MM.1S (cell line): ENCODE measurements at regions not wholly inside any gene's neighbourhood (a gene's known extent, or its start where the extent isn't known, plus 50 kb on each side); places are given as distances from the start of the nearest gene placed in this dataset.

Source experiments
- DNase-seq: peaks from one replicate; pipeline ENCODE4 v3.0.0-alpha.2; 2015
- H2AFZ ChIP-seq: fragments of 300-600 bp; sonication (generic); 2 replicates; pipeline ENCODE4 v1.6.0; 2016; ENCODE audit warnings: antibody characterized with exemption, low read length
- H3F3A ChIP-seq: fragments of 300-600 bp; sonication (generic); 2 replicates; pipeline ENCODE4 v1.6.1; 2016; ENCODE audit warnings: mild to moderate bottlenecking, antibody characterized with exemption, low read length, moderate library complexity, mixed read lengths; ENCODE audit not compliant: insufficient read depth
- H3K27ac ChIP-seq: fragments of 300-600 bp; sonication (generic); 2 replicates; pipeline ENCODE4 v1.5.1; 2016; ENCODE audit warnings: mild to moderate bottlenecking, low read length
- H3K27me3 ChIP-seq: fragments of 300-600 bp; sonication (generic); replicated peaks from 2 replicates; pipeline ENCODE4 v1.6.0; 2016; ENCODE audit warnings: low read length; ENCODE audit not compliant: insufficient read depth
- H3K36me3 ChIP-seq: fragments of 300-600 bp; sonication (generic); replicated peaks from 2 replicates; pipeline ENCODE4 v1.6.1; 2016; ENCODE audit warnings: mild to moderate bottlenecking, low read length, mixed read lengths; ENCODE audit not compliant: insufficient read depth
- H3K4me1 ChIP-seq: fragments of 300-600 bp; sonication (generic); 2 replicates; pipeline ENCODE4 v1.6.1; 2016; ENCODE audit warnings: low read length, mixed read lengths
- H3K4me2 ChIP-seq: fragments of 300-600 bp; sonication (generic); 2 replicates; pipeline ENCODE4 v1.6.0; 2016; ENCODE audit warnings: low read depth, low read length
- H3K4me3 ChIP-seq: fragments of 300-600 bp; sonication (generic); 2 replicates; pipeline ENCODE4 v1.5.1; 2016; ENCODE audit warnings: low read length, mixed read lengths
- H3K79me2 ChIP-seq: fragments of 300-600 bp; sonication (generic); 2 replicates; pipeline ENCODE4 v1.6.1; 2016; ENCODE audit warnings: mixed run types, low read length, mixed read lengths
- H3K9ac ChIP-seq: fragments of 300-600 bp; sonication (generic); 2 replicates; pipeline ENCODE4 v1.6.1; 2016; ENCODE audit warnings: low read length, mixed read lengths
- H3K9me2 ChIP-seq: fragments of 300-600 bp; sonication (generic); replicated peaks from 2 replicates; pipeline ENCODE4 v1.6.1; 2016; ENCODE audit warnings: mild to moderate bottlenecking, low read length, mixed read lengths; ENCODE audit not compliant: insufficient read depth
- H3K9me3 ChIP-seq: fragments of 300-600 bp; sonication (generic); replicated peaks from 2 replicates; pipeline ENCODE4 v1.6.1; 2016; ENCODE audit warnings: mild to moderate bottlenecking, low read length, mixed read lengths; ENCODE audit not compliant: insufficient read depth
- H4K20me1 ChIP-seq: fragments of 300-600 bp; sonication (generic); 2 replicates; pipeline ENCODE4 v1.6.1; 2016; ENCODE audit warnings: mild to moderate bottlenecking, low read length, moderate library complexity, mixed read lengths; ENCODE audit not compliant: insufficient read depth
- EZH2 ChIP-seq: fragments of 300-600 bp; sonication (generic); optimal IDR thresholded peaks from 2 replicates; pipeline ENCODE3; 2017; ENCODE audit warnings: low read depth, mild to moderate bottlenecking, antibody characterized with exemption, low read length, mixed read lengths
- EZH2phosphoT487 ChIP-seq: fragments of 300-600 bp; sonication (generic); IDR thresholded peaks from 2 replicates; pipeline ENCODE4 v1.6.1; 2018; ENCODE audit warnings: antibody characterized with exemption, low read length
- TF ChIP-seq, protein P1 (sequence below): fragments of 300-600 bp; sonication (generic); IDR thresholded peaks from 2 replicates; pipeline ENCODE4 v1.5.1; 2016; ENCODE audit warnings: antibody characterized with exemption, low read length, mixed read lengths

DNA sequence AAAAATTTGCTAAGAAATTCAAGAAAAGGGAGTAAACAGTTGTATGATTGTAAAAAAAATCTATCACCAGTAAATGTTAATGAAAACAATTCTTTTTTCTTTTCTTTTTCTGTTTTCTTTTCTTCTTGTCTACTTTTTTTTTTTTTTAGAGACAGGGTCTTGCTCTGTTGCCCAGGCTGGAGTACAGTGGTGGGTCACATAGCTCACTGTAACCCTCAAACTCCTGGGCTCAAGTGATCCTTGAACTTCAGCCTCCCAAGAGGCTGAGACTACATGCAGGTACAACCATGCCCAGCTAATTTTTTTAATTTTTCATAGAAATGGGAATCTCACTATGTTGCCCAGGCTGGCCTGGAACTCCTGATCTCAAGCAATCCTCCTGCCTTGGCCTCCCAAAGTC is 57.2 kb upstream of the SIAH1 start:
- Histone ChIP-seq H3K27ac (no peak overlapping the region), H3K9me2 (no peaks in the 10 kb centered on the region), H3K9me3 (no peaks in the 10 kb centered on the region), H3K4me3 (no peak overlapping the region), H3K9ac (no peak overlapping the region), H3K36me3 (no peaks in the 10 kb centered on the region), H3F3A (no peaks in the 10 kb centered on the region), H3K4me2 (no peak overlapping the region), H4K20me1 (no peaks in the 10 kb centered on the region), H3K4me1 (no peaks in the 10 kb centered on the region), H3K27me3 (no peaks in the 10 kb centered on the region), H3K79me2 (no peaks in the 10 kb centered on the region), H2AFZ (no peak overlapping the region)
- no peak for DNase-seq
- TF ChIP-seq EZH2phosphoT487: no peak
- no peak for TF ChIP-seq EZH2
- TF ChIP-seq, protein P1, sequence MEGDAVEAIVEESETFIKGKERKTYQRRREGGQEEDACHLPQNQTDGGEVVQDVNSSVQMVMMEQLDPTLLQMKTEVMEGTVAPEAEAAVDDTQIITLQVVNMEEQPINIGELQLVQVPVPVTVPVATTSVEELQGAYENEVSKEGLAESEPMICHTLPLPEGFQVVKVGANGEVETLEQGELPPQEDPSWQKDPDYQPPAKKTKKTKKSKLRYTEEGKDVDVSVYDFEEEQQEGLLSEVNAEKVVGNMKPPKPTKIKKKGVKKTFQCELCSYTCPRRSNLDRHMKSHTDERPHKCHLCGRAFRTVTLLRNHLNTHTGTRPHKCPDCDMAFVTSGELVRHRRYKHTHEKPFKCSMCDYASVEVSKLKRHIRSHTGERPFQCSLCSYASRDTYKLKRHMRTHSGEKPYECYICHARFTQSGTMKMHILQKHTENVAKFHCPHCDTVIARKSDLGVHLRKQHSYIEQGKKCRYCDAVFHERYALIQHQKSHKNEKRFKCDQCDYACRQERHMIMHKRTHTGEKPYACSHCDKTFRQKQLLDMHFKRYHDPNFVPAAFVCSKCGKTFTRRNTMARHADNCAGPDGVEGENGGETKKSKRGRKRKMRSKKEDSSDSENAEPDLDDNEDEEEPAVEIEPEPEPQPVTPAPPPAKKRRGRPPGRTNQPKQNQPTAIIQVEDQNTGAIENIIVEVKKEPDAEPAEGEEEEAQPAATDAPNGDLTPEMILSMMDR: no peak

- H3K4me3 ChIP-seq: no peak overlapping the region
- H3K4me1 ChIP-seq: no peaks in the 10 kb centered on the region
- H3K27ac ChIP-seq: no peak overlapping the region
- no peak overlapping the region for H2AFZ ChIP-seq
- no peaks in the 10 kb centered on the region for H3K9me3 ChIP-seq
- H4K20me1 ChIP-seq: no peaks in the 10 kb centered on the region
- no peaks in the 10 kb centered on the region for H3K27me3 ChIP-seq
- DNase-seq: no peak
- no peaks in the 10 kb centered on the region for H3F3A ChIP-seq
- no peaks in the 10 kb centered on the region for H3K79me2 ChIP-seq
- H3K36me3 ChIP-seq: no peaks in the 10 kb centered on the region
- H3K9ac ChIP-seq: no peak overlapping the region
- H3K4me2 ChIP-seq: no peak overlapping the region
- no peaks in the 10 kb centered on the region for H3K9me2 ChIP-seq
- TF ChIP-seq, protein P1: no peak
- no peak for TF ChIP-seq EZH2phosphoT487
- no peak for TF ChIP-seq EZH2
Measured at GRCh38 chr16:48441863-48442279, 56.7 kb upstream of the SIAH1 start.

DNA sequence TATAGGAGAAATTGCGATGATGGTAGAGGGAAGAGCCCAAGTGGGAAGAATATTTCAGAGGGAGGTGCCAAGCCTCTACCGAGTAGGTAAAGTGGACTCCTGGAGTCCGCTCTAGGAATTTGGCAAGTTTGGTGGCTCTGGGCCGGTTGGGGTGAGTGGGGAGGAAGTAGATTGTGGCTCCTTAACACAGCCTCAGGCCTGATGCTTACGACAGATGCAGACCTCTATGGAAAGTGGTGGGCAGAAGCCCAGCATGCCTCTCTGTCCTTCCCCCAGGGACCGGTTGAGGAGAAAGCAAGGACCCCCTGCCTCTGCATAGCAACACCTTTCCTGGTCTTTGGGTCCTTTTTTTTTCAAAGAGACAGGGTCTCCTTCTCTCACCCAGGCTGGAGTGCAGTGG is 55.9 kb upstream of the SIAH1 start:
- no peak overlapping the region for H3K9ac ChIP-seq
- no peaks in the 10 kb centered on the region for H3K4me1 ChIP-seq
- H2AFZ ChIP-seq: no peak overlapping the region
- no peaks in the 10 kb centered on the region for H3F3A ChIP-seq
- H3K9me3 ChIP-seq: no peaks in the 10 kb centered on the region
- H3K4me3 ChIP-seq: no peak overlapping the region
- no peaks in the 10 kb centered on the region for H3K9me2 ChIP-seq
- no peak overlapping the region for H3K4me2 ChIP-seq
- TF ChIP-seq, protein P1: no peak
- TF ChIP-seq EZH2phosphoT487: no peak
- no peak overlapping the region for H3K27ac ChIP-seq
- no peaks in the 10 kb centered on the region for H4K20me1 ChIP-seq
- H3K36me3 ChIP-seq: no peaks in the 10 kb centered on the region
- H3K27me3 ChIP-seq: no peaks in the 10 kb centered on the region
- DNase-seq: no peak
- H3K79me2 ChIP-seq: no peaks in the 10 kb centered on the region
